ENCODE measurements at regions not wholly inside any gene's neighbourhood (a gene's known extent, or its start where the extent isn't known, plus 50 kb on each side); places are given as distances from the start of the nearest gene placed in this dataset.

DNA sequence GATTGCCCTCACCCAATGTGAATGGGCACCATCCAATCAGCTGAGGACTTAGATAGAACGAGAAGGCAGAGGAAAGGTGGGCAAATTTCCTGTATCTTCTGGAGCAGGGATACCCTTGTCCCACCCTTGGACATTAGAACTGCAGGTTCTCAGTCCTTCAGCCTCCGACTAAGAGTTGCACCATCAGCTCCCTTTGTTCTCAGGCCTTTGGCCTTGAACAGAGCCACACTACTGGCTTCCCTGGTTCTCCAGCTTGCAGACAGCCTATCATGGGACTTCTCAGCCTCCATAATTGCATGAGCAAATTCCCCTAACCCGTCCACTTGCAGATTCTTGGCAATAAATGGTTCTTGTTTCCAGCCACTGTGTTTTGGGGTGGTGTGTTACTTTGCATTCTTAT lies 102.4 kb downstream of the LSM3 start:
- H3K9me3 ChIP-seq (ENCODE audit: low read length), result no peaks in the 10 kb centered on the region
- CTCF ChIA-PET, result interaction anchor here (1.1 kb wide), 1 partner anchor 11 kb away, joined by 3 read pairs; no protein-coding TSS in a partner anchor
- no peaks in the 10 kb centered on the region for H3K4me1 Mint-ChIP-seq
- peaks cover 0 to 15% of the 10 kb centered on the region in 2 donors for H3K27me3 Mint-ChIP-seq
- H3K4me1 ChIP-seq (ENCODE audit: insufficient read depth, low read length), result no peaks in the 10 kb centered on the region
- no peak overlapping the region for H3K4me3 Mint-ChIP-seq
- no peaks in the 10 kb centered on the region for H3K27me3 ChIP-seq (ENCODE audit: insufficient read depth, low read length, poor library complexity, severe bottlenecking)
- no peak overlapping the region for H3K4me3 ChIP-seq (ENCODE audit: low read length)
- no peak overlapping the region for H3K27ac ChIP-seq (ENCODE audit: low read depth, low read length)
- no peaks in the 10 kb centered on the region for H3K36me3 ChIP-seq (ENCODE audit: insufficient read depth, low read length)
- H3K9me3 Mint-ChIP-seq, result no peaks in the 10 kb centered on the region
- no peak for DNase-seq
- H3K36me3 Mint-ChIP-seq, result no peaks in the 10 kb centered on the region
- POLR2A ChIA-PET, result no interaction called here
- H3K27ac Mint-ChIP-seq, result no peak overlapping the region

DNA sequence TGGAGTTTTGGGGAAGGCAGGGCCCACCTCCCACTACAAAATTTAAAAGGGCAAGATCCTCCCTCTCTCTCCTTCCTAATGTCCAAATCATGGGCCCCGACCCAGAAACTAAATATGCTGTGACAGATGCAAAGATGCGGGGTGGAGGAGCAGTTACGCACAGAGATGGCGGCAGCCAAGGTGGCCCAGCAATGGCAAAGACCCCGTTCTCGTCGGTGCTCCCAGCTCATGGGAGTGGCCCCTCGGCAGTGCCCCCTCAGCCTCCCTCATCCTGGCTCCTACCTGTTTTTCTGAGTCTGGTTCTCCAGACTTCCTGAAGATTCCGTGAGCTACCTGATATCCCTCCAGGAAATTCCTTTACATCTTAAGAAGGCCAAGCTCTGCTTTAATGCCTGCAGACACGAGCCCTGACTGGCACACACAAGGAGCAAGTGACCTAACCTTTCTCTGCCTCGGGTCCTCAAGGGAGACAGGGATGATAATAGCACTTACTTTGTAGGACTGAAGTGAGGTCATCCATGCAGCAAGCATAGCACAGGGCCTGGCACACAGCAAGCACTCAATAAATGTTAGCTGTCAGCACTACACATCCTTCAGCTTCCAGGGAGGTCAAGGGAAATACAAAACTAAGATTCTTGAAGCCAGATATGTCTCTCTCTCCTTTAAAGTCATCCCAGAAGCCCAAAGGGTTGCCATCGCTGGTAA lies 103.5 kb downstream of the LSM3 start:
- no peaks in the 10 kb centered on the region for H3K4me1 ChIP-seq (ENCODE audit: insufficient read depth, low read length)
- Mint-ChIP-seq H3K36me3 (no peaks in the 10 kb centered on the region), H3K4me1 (no peaks in the 10 kb centered on the region), H3K27ac (peak overlapping the region in 1 of 8 donors; percentile 27), H3K27me3 (peaks cover 0 to 13% of the 10 kb centered on the region in 2 donors), H3K4me3 (no peak overlapping the region), H3K9me3 (no peaks in the 10 kb centered on the region)
- H3K9me3 ChIP-seq (ENCODE audit: low read length), result no peaks in the 10 kb centered on the region
- no peaks in the 10 kb centered on the region for H3K36me3 ChIP-seq (ENCODE audit: insufficient read depth, low read length)
- H3K27me3 ChIP-seq (ENCODE audit: insufficient read depth, low read length, poor library complexity, severe bottlenecking), result no peaks in the 10 kb centered on the region
- no peak overlapping the region for H3K27ac ChIP-seq (ENCODE audit: low read depth, low read length)
- no peak for DNase-seq
- CTCF ChIA-PET, result interaction anchor here (1.1 kb wide), 1 partner anchor 10 kb away, joined by 3 read pairs; no protein-coding TSS in a partner anchor
- H3K4me3 ChIP-seq (ENCODE audit: low read length), result no peak overlapping the region
- POLR2A ChIA-PET, result no interaction called here

DNA sequence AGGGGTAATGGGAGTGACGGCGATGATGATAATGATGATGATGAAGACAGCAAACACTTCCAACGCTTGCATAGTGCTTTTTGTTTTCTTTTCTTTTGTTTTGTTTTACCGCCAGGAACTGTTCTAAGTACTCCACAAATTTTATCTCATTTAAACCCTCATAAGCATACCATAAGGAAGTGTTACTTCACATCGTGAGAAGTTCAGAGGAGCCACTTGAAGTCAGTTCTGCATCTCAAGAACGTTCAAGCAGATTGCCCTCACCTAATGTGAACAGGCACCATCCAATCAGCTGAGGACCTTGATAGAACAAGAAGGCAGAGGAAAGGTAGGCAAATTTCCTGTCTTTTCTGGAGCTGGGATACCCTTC lies 104.1 kb downstream of the LSM3 start:
- H3K27ac ChIP-seq (ENCODE audit: low read depth, low read length), result no peak overlapping the region
- POLR2A ChIA-PET, result no interaction called here
- DNase-seq, result no peak

DNA sequence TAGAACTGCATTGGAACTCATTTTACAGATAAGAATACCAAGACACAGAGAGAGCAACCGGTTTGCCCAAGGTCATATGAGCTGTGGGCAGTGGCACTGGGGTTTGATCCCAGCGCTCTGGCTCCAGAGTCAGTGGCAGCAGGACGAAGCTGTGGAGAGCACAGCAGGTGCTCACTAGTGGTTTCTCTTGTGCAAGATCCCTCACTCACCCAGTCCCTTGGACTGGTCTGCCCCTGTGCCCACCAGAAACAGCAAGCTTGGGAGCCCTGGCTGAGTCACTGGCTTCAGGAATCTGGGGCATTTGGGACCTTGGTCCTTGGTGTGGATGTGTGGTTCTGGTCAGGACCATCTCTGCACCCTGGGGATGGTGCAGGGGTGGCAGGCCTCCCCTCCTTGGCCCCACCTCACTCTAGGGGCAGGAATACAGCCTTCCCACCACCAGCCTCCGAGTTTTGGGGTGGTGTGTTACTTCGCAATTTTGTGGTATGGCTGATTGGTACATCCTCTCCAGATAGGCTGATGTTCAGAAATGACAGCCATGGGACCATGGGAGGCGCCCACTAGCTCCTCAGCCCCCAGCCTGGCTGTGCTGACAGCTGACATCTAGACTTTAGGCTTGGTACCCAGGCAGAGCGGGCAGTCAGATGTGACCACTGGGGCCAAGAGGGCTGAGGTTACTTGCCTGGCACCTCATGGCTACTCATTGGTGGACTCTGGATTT lies 104.6 kb downstream of the LSM3 start:
- H3K9me3 ChIP-seq (ENCODE audit: low read length), result no peaks in the 10 kb centered on the region
- Mint-ChIP-seq H3K4me3 (no peak overlapping the region), H3K36me3 (no peaks in the 10 kb centered on the region), H3K27me3 (peaks cover 0 to 8% of the 10 kb centered on the region in 2 donors), H3K27ac (no peak overlapping the region), H3K9me3 (no peaks in the 10 kb centered on the region), H3K4me1 (no peaks in the 10 kb centered on the region)
- H3K27ac ChIP-seq (ENCODE audit: low read depth, low read length), result no peak overlapping the region
- POLR2A ChIA-PET, result no interaction called here
- DNase-seq, result no peak
- H3K4me1 ChIP-seq (ENCODE audit: insufficient read depth, low read length), result no peaks in the 10 kb centered on the region
- no peaks in the 10 kb centered on the region for H3K27me3 ChIP-seq (ENCODE audit: insufficient read depth, low read length, poor library complexity, severe bottlenecking)
- CTCF ChIA-PET, result no interaction called here
- no peaks in the 10 kb centered on the region for H3K36me3 ChIP-seq (ENCODE audit: insufficient read depth, low read length)
- no peak overlapping the region for H3K4me3 ChIP-seq (ENCODE audit: low read length)

More for the DNA sequence above, 104.1 kb downstream of the LSM3 start:
- CTCF ChIA-PET, result no interaction called here
- Histone ChIP-seq H3K4me3 (ENCODE audit: low read length) (no peak overlapping the region), H3K36me3 (ENCODE audit: insufficient read depth, low read length) (no peaks in the 10 kb centered on the region), H3K27me3 (ENCODE audit: insufficient read depth, low read length, poor library complexity, severe bottlenecking) (no peaks in the 10 kb centered on the region), H3K9me3 (ENCODE audit: low read length) (no peaks in the 10 kb centered on the region), H3K4me1 (ENCODE audit: insufficient read depth, low read length) (no peaks in the 10 kb centered on the region)
- no peak overlapping the region for H3K4me3 Mint-ChIP-seq
- no peaks in the 10 kb centered on the region for H3K4me1 Mint-ChIP-seq
- no peaks in the 10 kb centered on the region for H3K9me3 Mint-ChIP-seq
- no peak overlapping the region for H3K27ac Mint-ChIP-seq
- no peaks in the 10 kb centered on the region for H3K36me3 Mint-ChIP-seq
- peaks cover 0 to 8% of the 10 kb centered on the region in 2 donors for H3K27me3 Mint-ChIP-seq

DNA sequence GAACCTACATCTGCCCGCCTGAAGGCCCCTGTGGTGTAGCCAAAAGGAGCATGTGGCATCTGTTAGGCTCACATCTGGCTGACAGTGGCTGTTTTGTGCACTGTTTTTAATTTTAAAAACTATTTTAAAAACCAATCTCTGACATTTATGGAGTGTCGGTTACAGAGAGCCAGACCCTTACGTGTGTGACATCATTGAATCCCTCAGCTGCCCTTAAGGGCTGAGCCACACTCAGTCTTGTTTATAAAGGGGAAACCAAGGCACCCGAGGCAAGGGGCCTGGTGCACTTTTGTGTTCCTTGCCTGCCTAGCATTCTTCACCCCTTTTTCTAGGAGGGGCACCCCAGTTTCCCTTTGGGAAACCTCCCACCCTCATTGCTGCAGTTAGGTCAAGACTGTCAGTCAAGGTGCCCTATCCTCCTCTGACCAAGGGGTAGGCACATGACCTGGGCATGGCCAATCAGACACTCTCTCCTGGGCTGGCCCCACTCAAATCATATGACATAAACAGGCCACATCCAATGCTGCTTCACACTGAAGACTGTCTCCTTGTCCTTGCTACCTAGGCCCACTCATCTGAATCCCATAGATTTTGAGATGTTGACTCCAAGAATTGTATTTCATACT lies 105.3 kb downstream of the LSM3 start:
- H3K27me3 Mint-ChIP-seq, result peaks cover 0 to 8% of the 10 kb centered on the region in 2 donors
- Histone ChIP-seq H3K4me1 (ENCODE audit: insufficient read depth, low read length) (no peaks in the 10 kb centered on the region), H3K36me3 (ENCODE audit: insufficient read depth, low read length) (no peaks in the 10 kb centered on the region), H3K27ac (ENCODE audit: low read depth, low read length) (no peak overlapping the region), H3K4me3 (ENCODE audit: low read length) (no peak overlapping the region), H3K9me3 (ENCODE audit: low read length) (no peaks in the 10 kb centered on the region), H3K27me3 (ENCODE audit: insufficient read depth, low read length, poor library complexity, severe bottlenecking) (no peaks in the 10 kb centered on the region)
- H3K4me1 Mint-ChIP-seq, result no peaks in the 10 kb centered on the region
- no peak overlapping the region for H3K4me3 Mint-ChIP-seq
- no peaks in the 10 kb centered on the region for H3K9me3 Mint-ChIP-seq
- no peak for DNase-seq
- ChIA-PET POLR2A (no interaction called here), CTCF (no interaction called here)
- H3K36me3 Mint-ChIP-seq, result no peaks in the 10 kb centered on the region
- no peak overlapping the region for H3K27ac Mint-ChIP-seq

DNA sequence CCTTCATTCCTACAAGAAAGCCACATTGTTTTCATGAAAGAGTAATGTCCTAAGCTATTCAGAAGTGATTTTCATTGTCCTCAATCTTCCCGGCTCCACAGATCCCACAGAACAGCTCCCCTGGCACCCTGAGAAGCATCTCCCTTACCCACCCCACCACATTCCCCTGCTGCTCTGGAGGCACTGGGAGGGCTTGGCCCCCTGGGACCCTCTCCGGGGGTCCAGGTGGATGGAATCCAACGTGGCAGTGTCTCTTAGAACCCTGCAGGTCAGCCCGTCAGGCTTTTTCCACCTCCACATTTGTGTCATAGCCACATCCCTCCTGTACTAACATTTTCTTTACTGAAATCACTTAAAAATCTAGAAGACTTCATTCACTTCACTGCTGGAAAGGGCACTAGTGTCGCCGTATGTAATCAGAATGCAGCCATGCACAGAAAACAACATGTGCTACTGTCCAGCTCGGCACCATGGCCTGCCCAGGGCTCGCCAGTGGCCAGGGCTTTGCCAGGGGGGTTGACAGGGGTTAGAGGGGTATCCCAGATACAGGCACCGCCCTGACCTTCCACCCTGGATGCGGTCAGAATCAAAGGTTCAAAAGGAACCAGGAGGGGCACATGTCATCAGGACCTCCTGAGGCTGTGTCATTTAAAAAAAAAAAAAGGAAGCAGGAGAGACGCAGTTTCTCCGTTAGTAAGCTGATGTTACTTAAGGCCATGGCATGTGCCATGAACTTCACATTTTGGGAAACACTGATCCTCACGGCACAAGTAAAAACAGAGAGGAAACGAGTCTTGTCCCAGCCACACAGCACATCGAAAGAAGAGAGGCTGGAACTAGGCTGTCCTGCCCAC lies 106.3 kb downstream of the LSM3 start:
- Histone ChIP-seq H3K4me1 (ENCODE audit: insufficient read depth, low read length) (no peaks in the 10 kb centered on the region), H3K27me3 (ENCODE audit: insufficient read depth, low read length, poor library complexity, severe bottlenecking) (no peaks in the 10 kb centered on the region), H3K36me3 (ENCODE audit: insufficient read depth, low read length) (no peaks in the 10 kb centered on the region), H3K4me3 (ENCODE audit: low read length) (no peak overlapping the region), H3K9me3 (ENCODE audit: low read length) (no peaks in the 10 kb centered on the region), H3K27ac (ENCODE audit: low read depth, low read length) (no peak overlapping the region)
- Mint-ChIP-seq H3K27ac (no peak overlapping the region), H3K4me1 (no peaks in the 10 kb centered on the region), H3K9me3 (no peaks in the 10 kb centered on the region), H3K4me3 (no peak overlapping the region), H3K36me3 (no peaks in the 10 kb centered on the region), H3K27me3 (peaks cover 0 to 8% of the 10 kb centered on the region in 2 donors)
- ChIA-PET POLR2A (no interaction called here), CTCF (interaction anchor here (1.3 kb wide), 1 partner anchor 177 kb away, joined by 3 read pairs; no protein-coding TSS in a partner anchor)
- DNase-seq, result no peak

DNA sequence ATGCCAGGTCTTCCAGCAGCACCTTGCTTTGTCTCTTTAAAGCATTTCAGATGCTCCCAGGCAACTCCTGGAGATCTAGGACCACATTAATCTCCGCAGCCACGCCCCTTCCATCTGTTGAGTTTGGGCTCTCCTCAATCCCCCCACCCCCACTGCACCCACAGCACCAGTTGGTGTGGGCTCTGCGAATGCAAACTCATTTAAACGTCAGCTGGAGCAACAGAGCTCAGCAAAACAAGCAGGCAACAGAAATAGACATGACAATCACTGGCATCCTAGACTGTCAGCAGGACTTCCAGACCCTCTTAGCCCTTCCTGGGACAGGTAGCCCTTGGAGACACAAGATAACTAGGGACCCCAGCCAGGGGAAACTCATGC lies 106.9 kb downstream of the LSM3 start:
- Histone ChIP-seq H3K27ac (ENCODE audit: low read depth, low read length) (no peak overlapping the region), H3K4me1 (ENCODE audit: insufficient read depth, low read length) (no peaks in the 10 kb centered on the region), H3K27me3 (ENCODE audit: insufficient read depth, low read length, poor library complexity, severe bottlenecking) (no peaks in the 10 kb centered on the region), H3K4me3 (ENCODE audit: low read length) (no peak overlapping the region), H3K36me3 (ENCODE audit: insufficient read depth, low read length) (no peaks in the 10 kb centered on the region), H3K9me3 (ENCODE audit: low read length) (no peaks in the 10 kb centered on the region)
- no peak overlapping the region for H3K27ac Mint-ChIP-seq
- ChIA-PET POLR2A (no interaction called here), CTCF (interaction anchor here (1.3 kb wide), 1 partner anchor 177 kb away, joined by 3 read pairs; no protein-coding TSS in a partner anchor)
- no peaks in the 10 kb centered on the region for H3K9me3 Mint-ChIP-seq
- DNase-seq, result no peak
- no peaks in the 10 kb centered on the region for H3K4me1 Mint-ChIP-seq
- H3K36me3 Mint-ChIP-seq, result no peaks in the 10 kb centered on the region
- H3K4me3 Mint-ChIP-seq, result peak overlapping the region in 1 of 7 donors; percentile 5
- peaks cover 0 to 8% of the 10 kb centered on the region in 2 donors for H3K27me3 Mint-ChIP-seq

Measured in CD8-positive, alpha-beta memory T cell (primary cell).